ES-I3 (cell line): ENCODE measurements at regions not wholly inside any gene's neighbourhood (a gene's known extent, or its start where the extent isn't known, plus 50 kb on each side); places are given as distances from the start of the nearest gene placed in this dataset.

Source experiments
- H3K36me3 ChIP-seq: 2 replicates; pipeline ENCODE4 v1.6.1; 2013; ENCODE audit warnings: mild to moderate bottlenecking, low read length, control low read depth, moderate library complexity; ENCODE audit not compliant: insufficient read depth
- H3K4me1 ChIP-seq: 2 replicates; pipeline ENCODE4 v1.6.1; 2013; ENCODE audit warnings: mild to moderate bottlenecking, control low read depth, low read length; ENCODE audit not compliant: insufficient read depth
- H3K9ac ChIP-seq: 2 replicates; pipeline ENCODE4 v1.6.1; 2013; ENCODE audit warnings: low read depth, mild to moderate bottlenecking, low read length, moderate library complexity
- H3K9me3 ChIP-seq: 2 replicates; pipeline ENCODE4 v1.6.1; 2013; ENCODE audit warnings: mild to moderate bottlenecking, low read length, moderate library complexity; ENCODE audit not compliant: control insufficient read depth, insufficient read depth

- H3K4me1 ChIP-seq = no peaks in the 10 kb centered on the region
- H3K9ac ChIP-seq = no peak overlapping the region
- peaks cover 7% of the 10 kb centered on the region; the same call in 1 of the 2 replicates for H3K9me3 ChIP-seq
Measured at GRCh38 chr19:28535352-28535775, 677.6 kb downstream of the UQCRFS1 start.

GRCh38 chr19:28534766-28535351 is 678.1 kb downstream of the UQCRFS1 start:
- Histone ChIP-seq H3K4me1 (no peaks in the 10 kb centered on the region), H3K9ac (no peak overlapping the region), H3K9me3 (peaks cover 7% of the 10 kb centered on the region; the same call in 1 of the 2 replicates), H3K36me3 (no peaks in the 10 kb centered on the region)

More at GRCh38 chr19:28535352-28535775, 677.6 kb downstream of the UQCRFS1 start:
- no peaks in the 10 kb centered on the region for H3K36me3 ChIP-seq

- H3K9ac ChIP-seq = no peak overlapping the region
- H3K9me3 ChIP-seq = peaks cover 7% of the 10 kb centered on the region; the same call in 1 of the 2 replicates
- peaks cover 4% of the 10 kb centered on the region; the same call in 1 of the 2 replicates for H3K4me1 ChIP-seq
- H3K36me3 ChIP-seq = no peaks in the 10 kb centered on the region
Measured at GRCh38 chr19:28532765-28533341, 680.1 kb downstream of the UQCRFS1 start.

GRCh38 chr19:28531979-28532378 is 681.0 kb downstream of the UQCRFS1 start:
- Histone ChIP-seq H3K36me3 (no peaks in the 10 kb centered on the region), H3K4me1 (peaks cover 4% of the 10 kb centered on the region; the same call in 1 of the 2 replicates), H3K9ac (no peak overlapping the region)

GRCh38 chr19:28530406-28531035 is 682.4 kb downstream of the UQCRFS1 start:
- no peaks in the 10 kb centered on the region for H3K9me3 ChIP-seq
- H3K36me3 ChIP-seq = no peaks in the 10 kb centered on the region
- no peak overlapping the region for H3K9ac ChIP-seq
- H3K4me1 ChIP-seq = peaks cover 4% of the 10 kb centered on the region; the same call in 1 of the 2 replicates

More at GRCh38 chr19:28531979-28532378, 681.0 kb downstream of the UQCRFS1 start:
- peaks cover under 1% of the 10 kb centered on the region; the same call in 1 of the 2 replicates for H3K9me3 ChIP-seq

- Histone ChIP-seq H3K9me3 (no peaks in the 10 kb centered on the region; the same call in 1 of the 2 replicates), H3K9ac (no peak overlapping the region), H3K36me3 (no peaks in the 10 kb centered on the region), H3K4me1 (peaks cover 11% of the 10 kb centered on the region)
Measured at GRCh38 chr19:28526038-28526437, 686.9 kb downstream of the UQCRFS1 start.

GRCh38 chr19:28523619-28524018 is 689.3 kb downstream of the UQCRFS1 start:
- no peaks in the 10 kb centered on the region for H3K36me3 ChIP-seq
- no peaks in the 10 kb centered on the region; the same call in 1 of the 2 replicates for H3K9me3 ChIP-seq
- H3K4me1 ChIP-seq = peaks cover 14% of the 10 kb centered on the region
- no peak overlapping the region for H3K9ac ChIP-seq

GRCh38 chr19:28522545-28522922 is 690.4 kb downstream of the UQCRFS1 start:
- H3K4me1 ChIP-seq = peaks cover 14% of the 10 kb centered on the region
- H3K9ac ChIP-seq = no peak overlapping the region
- H3K36me3 ChIP-seq = no peaks in the 10 kb centered on the region
- H3K9me3 ChIP-seq = no peaks in the 10 kb centered on the region; the same call in 1 of the 2 replicates

- Histone ChIP-seq H3K9me3 (no peaks in the 10 kb centered on the region; the same call in 1 of the 2 replicates), H3K36me3 (no peaks in the 10 kb centered on the region), H3K9ac (no peak overlapping the region), H3K4me1 (peaks cover 14% of the 10 kb centered on the region)
Measured at GRCh38 chr19:28521614-28522544, 691.1 kb downstream of the UQCRFS1 start.

- Histone ChIP-seq H3K9ac (no peak overlapping the region), H3K4me1 (peaks cover 14% of the 10 kb centered on the region), H3K36me3 (no peaks in the 10 kb centered on the region), H3K9me3 (no peaks in the 10 kb centered on the region; the same call in 1 of the 2 replicates)
Measured at GRCh38 chr19:28520998-28521568, 691.9 kb downstream of the UQCRFS1 start.

- Histone ChIP-seq H3K9ac (no peak overlapping the region), H3K4me1 (peaks cover 14% of the 10 kb centered on the region), H3K9me3 (no peaks in the 10 kb centered on the region; the same call in 1 of the 2 replicates), H3K36me3 (no peaks in the 10 kb centered on the region)
Measured at GRCh38 chr19:28519952-28520861, 692.7 kb downstream of the UQCRFS1 start.

- H3K4me1 ChIP-seq = peaks cover 14% of the 10 kb centered on the region
- no peak overlapping the region for H3K9ac ChIP-seq
- no peaks in the 10 kb centered on the region for H3K36me3 ChIP-seq
- H3K9me3 ChIP-seq = no peaks in the 10 kb centered on the region; the same call in 1 of the 2 replicates
Measured at GRCh38 chr19:28519218-28519779, 693.7 kb downstream of the UQCRFS1 start.
